Activated CD8-positive, alpha-beta T cell treated with anti-CD3 and anti-CD28 coated beads for 36 hours (primary cell): ENCODE measurements at regions not wholly inside any gene's neighbourhood (a gene's known extent, or its start where the extent isn't known, plus 50 kb on each side); places are given as distances from the start of the nearest gene placed in this dataset.

Experiments
- ATAC-seq: fragments of 200-7000 bp; cut with Tn5 transposase; one replicate; pipeline ENCODE4 v1.10.0; 2021; ENCODE audit warnings: mild to moderate bottlenecking, moderate library complexity
- CTCF ChIA-PET: fragments of 350-600 bp; sonication (Branson Sonifier 250); formaldehyde crosslinking; loops from one replicate; lab custom pipeline; 2021; ENCODE audit warnings: antibody characterized with exemption; lab: Charles Lee
- POLR2A ChIA-PET: fragments of 350-600 bp; sonication (Branson Sonifier 250); formaldehyde crosslinking; loops from one replicate; lab custom pipeline; 2021; ENCODE audit warnings: antibody characterized with exemption; lab: Charles Lee
- DNase-seq: peaks from one replicate; pipeline ENCODE4 v3.0.0-alpha.2; 2020
- H3K27ac Mint-ChIP-seq: one replicate; pipeline ENCODE4 v1.8.0; 2021; ENCODE audit warnings: mild to moderate bottlenecking, mixed read lengths
- H3K27me3 Mint-ChIP-seq: one replicate; pipeline ENCODE4 v1.8.0; 2021; ENCODE audit warnings: mixed read lengths
- H3K36me3 Mint-ChIP-seq: one replicate; pipeline ENCODE4 v1.8.0; 2021; ENCODE audit warnings: low read depth, mixed read lengths
- H3K4me1 Mint-ChIP-seq: one replicate; pipeline ENCODE4 v1.8.0; 2021; ENCODE audit warnings: low read depth, mixed read lengths
- H3K4me3 Mint-ChIP-seq: one replicate; pipeline ENCODE4 v1.8.0; 2021; ENCODE audit warnings: mild to moderate bottlenecking, moderate library complexity, mixed read lengths
- H3K9me3 Mint-ChIP-seq: one replicate; pipeline ENCODE4 v1.8.0; 2021; ENCODE audit warnings: mixed read lengths
- intact Hi-C: fragments of 100-400 bp; cut with micrococcal nuclease; formaldehyde crosslinking; loops from one replicate; pipeline ENCODE4 v1.10.0; 2022
- TF ChIP-seq, protein P1 (sequence below): fragments of 200-600 bp; IDR thresholded peaks from one replicate; pipeline ENCODE4 v1.8.0; 2022; ENCODE audit warnings: antibody characterized with exemption, mild to moderate bottlenecking

DNA sequence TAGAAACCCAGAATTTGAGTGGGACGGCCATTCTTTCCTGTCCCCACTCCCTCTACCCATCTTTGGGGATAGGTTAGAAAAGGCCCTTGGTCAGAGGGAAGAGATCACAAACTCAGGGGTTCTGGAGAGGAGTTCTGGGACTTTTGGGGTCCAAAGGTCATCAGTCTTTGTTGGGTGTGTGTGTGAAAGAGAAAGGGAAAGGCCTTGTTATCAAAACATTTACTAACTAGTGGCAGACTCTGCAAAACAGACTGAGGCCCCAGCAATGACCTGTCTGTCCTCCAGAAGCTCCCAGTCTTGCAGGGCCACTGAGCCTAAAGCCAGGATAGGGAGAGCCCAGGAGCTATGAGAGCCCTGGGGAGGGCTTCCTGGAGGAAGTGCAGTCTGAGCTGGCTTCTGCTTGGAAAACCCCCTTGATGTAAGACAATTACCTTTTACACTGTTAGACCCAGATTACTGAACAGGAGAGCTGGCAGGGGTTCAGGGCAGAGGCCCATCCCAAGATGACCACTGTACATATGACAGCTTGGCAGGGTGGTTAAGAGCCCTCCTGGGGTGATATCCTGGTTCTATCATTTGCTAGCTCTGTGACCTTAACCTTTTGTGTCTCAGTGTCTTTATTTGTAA lies 429.1 kb upstream of the CCDC196 start:
- Mint-ChIP-seq H3K36me3 (no peaks in the 10 kb centered on the region), H3K4me3 (no peak overlapping the region), H3K4me1 (peaks cover 14% of the 10 kb centered on the region), H3K27ac (peak overlapping the region; percentile 50), H3K9me3 (peaks cover 9% of the 10 kb centered on the region), H3K27me3 (peaks cover 2% of the 10 kb centered on the region)
- intact Hi-C loops: no loop called here
- CTCF ChIA-PET: interaction anchor here (5.4 kb wide), 1 partner anchor 14 kb away, joined by 43 read pairs; no protein-coding TSS in a partner anchor
- ATAC-seq (no peak), DNase-seq (no peak)
- POLR2A ChIA-PET: no interaction called here
- TF ChIP-seq, protein P1, sequence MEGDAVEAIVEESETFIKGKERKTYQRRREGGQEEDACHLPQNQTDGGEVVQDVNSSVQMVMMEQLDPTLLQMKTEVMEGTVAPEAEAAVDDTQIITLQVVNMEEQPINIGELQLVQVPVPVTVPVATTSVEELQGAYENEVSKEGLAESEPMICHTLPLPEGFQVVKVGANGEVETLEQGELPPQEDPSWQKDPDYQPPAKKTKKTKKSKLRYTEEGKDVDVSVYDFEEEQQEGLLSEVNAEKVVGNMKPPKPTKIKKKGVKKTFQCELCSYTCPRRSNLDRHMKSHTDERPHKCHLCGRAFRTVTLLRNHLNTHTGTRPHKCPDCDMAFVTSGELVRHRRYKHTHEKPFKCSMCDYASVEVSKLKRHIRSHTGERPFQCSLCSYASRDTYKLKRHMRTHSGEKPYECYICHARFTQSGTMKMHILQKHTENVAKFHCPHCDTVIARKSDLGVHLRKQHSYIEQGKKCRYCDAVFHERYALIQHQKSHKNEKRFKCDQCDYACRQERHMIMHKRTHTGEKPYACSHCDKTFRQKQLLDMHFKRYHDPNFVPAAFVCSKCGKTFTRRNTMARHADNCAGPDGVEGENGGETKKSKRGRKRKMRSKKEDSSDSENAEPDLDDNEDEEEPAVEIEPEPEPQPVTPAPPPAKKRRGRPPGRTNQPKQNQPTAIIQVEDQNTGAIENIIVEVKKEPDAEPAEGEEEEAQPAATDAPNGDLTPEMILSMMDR: no peak

DNA sequence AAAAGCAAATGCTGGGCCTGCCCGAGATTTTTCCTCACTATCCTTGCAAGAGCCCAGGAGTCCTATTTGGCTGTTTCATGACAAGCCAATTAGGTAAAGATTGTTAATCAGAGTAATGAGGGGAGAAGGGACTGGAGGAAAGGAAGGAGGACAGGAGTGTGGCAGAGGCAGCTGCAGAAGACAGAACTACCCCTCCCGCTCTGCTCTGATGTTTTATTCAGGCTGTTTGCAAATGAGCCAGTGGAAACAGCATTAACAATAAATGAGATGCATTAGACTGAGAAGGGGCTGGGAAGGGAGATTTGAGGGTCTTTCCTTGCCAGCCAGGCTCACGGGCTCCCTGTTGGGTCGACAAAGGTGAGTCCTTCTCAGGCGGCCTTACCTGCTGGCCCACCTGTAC lies 421.0 kb upstream of the CCDC196 start:
- no peak overlapping the region for H3K4me3 Mint-ChIP-seq

GRCh38 chr14:66066981-66067776 lies 419.0 kb upstream of the CCDC196 start:
- DNase-seq (no peak), ATAC-seq (no peak)
- no peaks in the 10 kb centered on the region for H3K9me3 Mint-ChIP-seq
- H3K4me1 Mint-ChIP-seq: no peaks in the 10 kb centered on the region
- H3K27me3 Mint-ChIP-seq: no peaks in the 10 kb centered on the region
- CTCF ChIA-PET: interaction anchor here (0.9 to 1.6 kb wide), 4 partner anchors 21 to 241 kb away, joined by 3 to 7 read pairs (median 4); no protein-coding TSS in a partner anchor
- H3K27ac Mint-ChIP-seq: no peak overlapping the region
- POLR2A ChIA-PET: no interaction called here
- intact Hi-C loops: loop anchor here (10.0 kb wide), 1 partner anchor 652 kb away; the partner anchor contains the start of gene FUT8
- no peak overlapping the region for H3K4me3 Mint-ChIP-seq
- TF ChIP-seq, protein P1: no peak
- no peaks in the 10 kb centered on the region for H3K36me3 Mint-ChIP-seq

More for the DNA sequence above, 421.0 kb upstream of the CCDC196 start:
- no peaks in the 10 kb centered on the region for H3K9me3 Mint-ChIP-seq
- TF ChIP-seq, protein P1: no peak
- H3K4me1 Mint-ChIP-seq: no peaks in the 10 kb centered on the region
- H3K27me3 Mint-ChIP-seq: no peaks in the 10 kb centered on the region
- intact Hi-C loops: loop anchor here (10.0 kb wide), 1 partner anchor 650 kb away; the partner anchor contains the start of gene FUT8
- DNase-seq (no peak), ATAC-seq (no peak)
- ChIA-PET POLR2A (interaction anchor here (1.0 kb wide), 1 partner anchor 87 kb away, joined by 3 read pairs; no protein-coding TSS in a partner anchor), CTCF (interaction anchor here (1.4 kb wide), 1 partner anchor 105 kb away, joined by 3 read pairs; no protein-coding TSS in a partner anchor)
- H3K36me3 Mint-ChIP-seq: no peaks in the 10 kb centered on the region
- no peak overlapping the region for H3K27ac Mint-ChIP-seq

- TF ChIP-seq, protein P1: no peak
- Mint-ChIP-seq H3K36me3 (no peaks in the 10 kb centered on the region), H3K27ac (no peak overlapping the region), H3K9me3 (no peaks in the 10 kb centered on the region), H3K4me1 (no peaks in the 10 kb centered on the region), H3K27me3 (no peaks in the 10 kb centered on the region), H3K4me3 (no peak overlapping the region)
- ChIA-PET POLR2A (interaction anchor here (0.6 kb wide), 1 partner anchor 1987 kb away, joined by 3 read pairs; no protein-coding TSS in a partner anchor), CTCF (interaction anchor here (0.5 to 1.7 kb wide), 2 partner anchors 108 to 272 kb away, joined by 3 to 6 read pairs; no protein-coding TSS in a partner anchor)
- DNase-seq (no peak), ATAC-seq (no peak)
- intact Hi-C loops: loop anchor here (10.0 kb wide), 1 partner anchor 654 kb away; the partner anchor contains the start of gene FUT8
These were observed 417.1 kb upstream of the CCDC196 start for GRCh38 chr14:66069036-66069435.
